ENCODE measurements at regions not wholly inside any gene's neighbourhood (a gene's known extent, or its start where the extent isn't known, plus 50 kb on each side); places are given as distances from the start of the nearest gene placed in this dataset.

- no peak for DNase-seq
Observed at GRCh38 chr11:122394313-122394712, 261.2 kb upstream of the UBASH3B start.

DNA sequence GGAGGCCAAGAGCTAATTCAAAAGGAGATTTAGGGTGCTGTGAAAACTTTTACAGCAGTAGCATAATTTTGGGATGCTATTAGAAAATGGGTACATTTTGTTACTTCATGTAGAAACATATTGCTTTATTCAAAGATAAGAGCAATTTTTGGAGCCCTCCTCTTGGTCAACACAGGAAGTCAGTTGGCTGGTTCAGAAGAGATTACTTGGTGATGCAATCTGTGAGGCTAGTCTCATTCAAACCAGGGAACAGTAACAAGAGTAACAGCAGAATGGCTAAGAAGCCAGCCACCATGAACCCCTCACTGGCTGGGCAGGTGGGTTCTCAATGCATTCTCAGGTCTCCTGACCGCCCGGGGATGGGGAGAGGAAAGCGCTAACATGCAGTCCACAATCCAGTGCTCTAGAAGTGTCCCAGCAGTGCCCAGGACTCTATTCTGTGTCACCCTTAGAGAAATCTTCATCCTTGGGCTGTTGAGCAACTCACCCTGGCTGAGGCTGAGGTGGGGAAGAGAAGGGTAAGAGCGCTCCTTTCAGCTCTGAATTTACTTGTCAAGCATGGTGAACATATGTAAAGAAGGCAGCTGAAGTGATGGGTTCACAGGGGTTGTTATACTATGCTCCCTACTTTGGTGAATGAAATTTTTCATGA lies 262.2 kb upstream of the UBASH3B start:
- no peak for DNase-seq

GRCh38 chr11:122392508-122392907 lies 263.0 kb upstream of the UBASH3B start:
- no peak for DNase-seq

DNA sequence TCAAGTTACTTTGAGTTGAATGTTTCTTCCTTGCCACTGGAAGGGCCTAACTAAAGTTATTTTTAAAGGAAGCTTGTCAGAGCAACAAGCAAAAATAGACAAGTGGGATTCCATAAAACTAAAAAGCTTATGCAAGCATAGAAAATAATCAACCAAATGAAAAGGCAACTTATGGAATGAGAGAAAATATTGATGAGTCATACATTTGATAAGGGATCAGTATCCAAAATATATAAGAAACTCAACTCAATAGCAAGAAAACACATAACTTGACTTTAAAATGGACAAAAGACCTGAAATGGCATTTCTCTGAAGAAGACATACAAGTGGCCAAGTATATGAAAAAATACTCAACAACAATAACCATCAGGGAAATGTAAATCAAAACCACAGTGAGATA lies 264.5 kb upstream of the UBASH3B start:
- no peak for DNase-seq

DNA sequence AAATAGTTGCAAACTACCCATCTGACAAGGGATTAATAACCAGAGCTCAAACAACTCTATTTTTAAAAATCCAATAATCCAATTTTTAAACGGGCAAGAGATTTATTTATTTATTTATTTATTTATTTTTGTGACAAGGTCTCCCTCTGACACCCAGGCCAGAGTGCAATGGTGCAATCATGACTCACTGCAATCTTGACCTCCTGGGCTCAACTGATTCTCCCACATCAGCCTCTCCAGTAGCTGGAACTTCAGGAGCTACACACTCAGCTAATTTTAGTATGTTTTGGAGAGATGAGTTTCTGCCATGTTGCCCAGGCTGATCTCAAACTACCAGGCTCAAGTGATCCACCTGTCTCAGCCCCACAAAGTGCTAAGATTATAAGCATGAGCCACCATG lies 267.2 kb upstream of the BLID start:
- no peak for DNase-seq

GRCh38 chr11:122375687-122376399 lies 259.8 kb upstream of the BLID start:
- DNase-seq: no peak

GRCh38 chr11:122368796-122369195 lies 252.8 kb upstream of the BLID start:
- DNase-seq: no peak

DNA sequence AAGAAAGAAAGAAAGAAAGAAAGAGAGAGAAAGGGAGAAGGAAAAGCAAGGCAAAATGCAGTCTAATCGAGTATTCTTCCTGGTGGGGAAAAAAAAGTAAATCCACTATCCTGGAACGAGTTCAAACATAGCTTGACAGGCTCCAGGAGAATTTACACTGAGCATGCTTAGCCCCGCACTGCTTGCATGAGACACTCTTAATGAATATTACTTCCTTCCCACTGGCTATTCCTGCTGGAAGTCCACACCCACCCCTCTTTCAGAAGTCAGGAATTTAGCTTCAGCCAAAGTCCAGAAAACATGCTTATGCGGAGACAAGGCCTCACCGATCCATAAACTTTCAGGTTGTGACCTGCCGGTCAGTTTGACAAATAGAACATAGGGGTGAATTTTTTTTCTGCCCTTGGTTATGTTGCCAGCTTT lies 251.8 kb upstream of the BLID start:
- no peak for DNase-seq

DNA sequence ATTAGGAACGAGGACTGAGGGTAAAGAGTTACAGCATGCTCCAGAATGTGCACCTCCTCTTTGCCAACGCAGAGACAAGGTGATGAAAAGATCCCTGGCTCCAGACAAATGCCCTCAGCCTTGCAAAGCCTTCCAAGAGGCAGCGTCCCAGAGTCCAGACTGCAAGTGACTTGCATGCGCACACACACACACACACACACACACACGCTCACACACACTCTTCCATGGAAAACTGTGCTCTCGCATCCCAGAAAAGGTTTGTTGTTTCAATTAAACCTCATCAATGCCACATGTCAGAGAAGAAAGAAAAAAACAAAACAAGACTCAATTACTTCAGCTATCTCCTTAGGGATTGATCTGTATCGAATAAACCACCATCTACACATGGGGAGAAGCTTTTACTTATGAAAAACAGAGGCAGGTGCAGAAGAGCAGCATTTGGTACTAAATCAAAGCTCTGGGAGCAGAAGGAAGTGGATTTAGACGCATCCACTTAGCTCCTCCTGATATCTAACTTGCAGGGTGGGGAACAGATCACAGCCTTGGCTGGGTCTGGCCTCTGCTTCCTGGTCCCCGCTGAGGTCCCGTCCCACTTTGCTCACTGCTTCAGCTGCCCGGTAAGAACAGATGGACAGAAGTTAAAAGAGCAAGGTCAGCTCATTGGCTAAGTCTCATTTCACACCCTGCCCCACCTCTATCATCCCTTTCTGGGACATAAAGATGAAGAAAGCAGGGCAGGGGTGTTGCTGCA lies 249.8 kb upstream of the BLID start:
- no peak for DNase-seq

DNA sequence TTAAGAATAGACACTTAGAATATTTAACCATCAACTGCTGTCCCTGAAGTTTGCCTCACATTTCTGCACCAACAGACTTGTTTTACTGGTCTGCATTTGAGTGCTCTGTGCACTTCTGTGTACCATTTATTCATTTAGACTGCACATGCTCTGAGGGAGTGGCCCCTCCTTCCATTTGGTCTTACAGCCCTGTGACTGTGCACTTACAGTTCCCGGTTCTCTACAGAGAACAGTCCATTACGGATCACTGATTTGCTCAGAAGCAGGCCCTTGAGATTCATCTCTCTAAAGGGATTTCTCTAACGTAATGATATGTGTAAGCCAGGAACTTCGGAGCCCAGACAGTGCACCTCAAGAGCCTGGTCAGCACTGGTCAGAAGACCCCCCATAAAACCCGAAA lies 247.3 kb upstream of the BLID start:
- no peak for DNase-seq

- no peak for DNase-seq
Observed at GRCh38 chr11:122362381-122362780, 246.4 kb upstream of the BLID start.

DNA sequence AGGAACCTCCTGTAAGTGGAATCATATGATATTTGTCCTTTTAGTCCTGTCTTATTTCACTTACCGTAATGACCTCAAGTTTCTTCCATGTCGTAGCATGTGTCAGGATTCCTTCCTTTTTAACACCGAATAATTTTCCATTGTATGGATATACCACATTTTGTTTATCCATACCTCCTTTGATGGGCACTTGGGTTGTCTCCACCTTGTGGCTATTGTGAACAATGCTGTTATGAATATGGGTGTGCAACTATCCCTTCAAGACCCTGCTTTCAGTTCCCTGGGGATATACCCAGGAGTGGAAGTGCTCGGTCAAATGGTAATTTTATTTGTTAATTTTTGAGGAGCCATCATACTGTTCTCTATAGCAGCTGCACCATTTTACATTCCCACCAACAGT lies 244.9 kb upstream of the BLID start:
- DNase-seq: no peak

DNA sequence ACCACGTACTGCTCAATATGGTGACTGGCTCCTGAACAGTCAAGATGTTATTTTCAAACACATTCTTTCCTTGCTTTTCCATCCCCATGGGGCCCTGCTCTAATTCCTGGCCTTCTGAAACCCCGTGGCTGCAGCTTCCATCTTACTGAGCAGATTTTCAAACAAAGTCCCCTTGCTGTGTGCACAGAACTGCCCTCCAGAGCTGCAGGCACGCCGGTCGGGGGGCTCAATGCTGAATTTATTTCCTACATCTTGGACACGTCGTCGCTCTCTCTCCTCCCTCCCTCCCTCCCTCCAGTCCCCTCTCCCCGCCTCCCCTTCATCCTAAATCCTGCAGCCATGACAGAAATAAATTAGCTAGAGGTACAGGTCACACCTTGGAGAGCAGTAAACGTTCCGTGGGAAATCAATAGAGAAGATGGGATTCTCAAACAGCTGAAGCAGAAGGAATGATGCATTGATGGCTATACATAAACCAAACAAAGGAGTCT lies 243.1 kb upstream of the BLID start:
- no peak for DNase-seq

- DNase-seq: no peak
Observed at GRCh38 chr11:122358292-122358691, 242.3 kb upstream of the BLID start.

- DNase-seq: no peak
Observed at GRCh38 chr11:122355968-122356367, 240.0 kb upstream of the BLID start.

- no peak for DNase-seq
Observed at GRCh38 chr11:122354025-122354697, 238.1 kb upstream of the BLID start.

DNA sequence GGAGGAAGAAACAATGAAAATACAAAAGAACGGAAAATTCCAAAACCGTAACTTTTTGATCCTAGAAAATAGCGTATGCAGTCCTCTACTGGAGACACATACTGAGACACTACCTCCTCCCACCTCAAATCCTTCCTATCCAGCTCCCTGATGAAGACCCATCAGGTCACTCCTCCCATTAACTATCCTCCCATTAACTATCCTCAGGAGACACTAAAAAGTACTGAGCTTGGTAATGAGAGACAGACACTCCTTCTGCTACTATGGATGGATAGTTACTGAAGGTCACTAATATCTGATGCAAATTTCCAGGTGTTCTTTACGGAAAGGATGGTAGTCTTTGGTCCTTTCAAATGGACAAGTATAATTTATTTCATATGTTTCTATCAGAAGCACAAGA lies 237.5 kb upstream of the BLID start:
- DNase-seq: no peak

- no peak for DNase-seq
Observed at GRCh38 chr11:122348659-122349409, 232.8 kb upstream of the BLID start.

DNA sequence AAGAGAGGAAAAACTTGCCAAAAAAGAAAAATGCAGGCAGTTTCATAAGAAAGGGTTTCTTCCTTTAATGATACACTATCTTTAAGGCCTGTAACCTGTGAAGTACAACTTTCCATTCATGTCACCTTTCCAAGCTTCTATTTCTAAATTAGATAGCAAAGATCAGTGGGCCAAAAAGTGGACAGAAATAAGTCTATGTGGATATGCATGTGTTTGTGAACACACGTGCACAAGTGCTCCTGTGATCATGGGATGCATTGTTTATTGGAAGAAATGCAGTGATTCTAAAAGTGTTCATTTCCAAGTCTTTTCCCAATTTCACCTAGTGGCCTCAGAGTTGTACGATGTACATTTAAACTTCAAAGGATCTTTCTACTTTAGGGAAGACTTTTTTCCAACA lies 230.0 kb upstream of the BLID start:
- no peak for DNase-seq

DNA sequence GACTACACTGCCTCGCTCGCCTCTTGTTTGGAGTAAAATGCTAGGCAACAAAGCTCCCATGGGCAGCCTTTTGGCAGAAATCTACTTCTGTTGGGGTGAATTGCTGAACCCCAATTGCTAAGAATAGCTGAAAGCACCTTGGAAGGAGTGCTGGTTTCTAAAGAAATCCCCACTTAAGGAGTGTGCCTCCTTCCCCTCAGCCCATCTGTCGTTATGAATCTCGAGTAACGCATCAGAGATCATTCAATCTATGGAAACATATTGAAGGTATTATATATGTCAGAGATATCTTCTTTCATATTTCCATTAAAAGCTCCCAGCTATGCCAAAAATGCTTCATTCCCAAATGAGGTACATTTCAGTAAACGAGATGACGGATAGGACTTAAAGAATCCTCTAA lies 229.6 kb upstream of the BLID start:
- DNase-seq: no peak

GRCh38 chr11:122344215-122344614 lies 228.2 kb upstream of the BLID start:
- no peak for DNase-seq

DNA sequence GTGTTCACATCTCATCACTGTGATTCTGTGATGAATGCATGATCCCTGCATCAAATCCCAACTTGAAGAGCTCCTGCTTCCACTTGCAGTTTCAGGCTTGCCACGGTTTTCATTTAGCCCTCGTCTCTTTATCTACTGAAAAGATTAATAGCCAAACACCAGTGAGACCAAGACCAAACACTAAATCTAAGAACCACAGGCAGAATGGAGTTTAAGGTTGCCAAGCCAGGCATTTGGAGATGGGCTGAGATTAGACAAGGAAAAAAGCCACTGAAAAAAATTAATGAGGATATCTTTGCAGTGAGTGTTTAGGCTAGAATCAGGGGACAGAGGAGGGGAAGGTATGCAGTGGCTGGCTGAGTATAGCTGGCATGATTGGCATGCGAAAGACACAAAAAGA lies 227.2 kb upstream of the BLID start:
- no peak for DNase-seq

Data from CD4-positive, alpha-beta T cell treated with Interleukin-1 beta for 1 hour (primary cell).